Activated naive CD4-positive, alpha-beta T cell treated with anti-CD3 and anti-CD28 coated beads, Interleukin-2, amount 50 U/mL, for 24 hours (primary cell): ENCODE measurements at regions not wholly inside any gene's neighbourhood (a gene's known extent, or its start where the extent isn't known, plus 50 kb on each side); places are given as distances from the start of the nearest gene placed in this dataset.
"Not testable (repeated sequence)": the region's sequence is repeated elsewhere in the genome, so short reads cannot be mapped to it uniquely, and the experiment has no call there.

Source experiments
- H3K27ac Mint-ChIP-seq: one replicate; pipeline ENCODE4 v1.8.0; 2021; ENCODE audit warnings: mild to moderate bottlenecking, mixed read lengths
- H3K27me3 Mint-ChIP-seq: one replicate; pipeline ENCODE4 v1.8.0; 2021; ENCODE audit warnings: mixed read lengths
- H3K36me3 Mint-ChIP-seq: one replicate; pipeline ENCODE4 v1.8.0; 2021; ENCODE audit warnings: mixed read lengths
- H3K4me1 Mint-ChIP-seq: one replicate; pipeline ENCODE4 v1.8.0; 2021; ENCODE audit warnings: mixed read lengths
- H3K4me3 Mint-ChIP-seq: one replicate; pipeline ENCODE4 v1.8.0; 2021; ENCODE audit warnings: mild to moderate bottlenecking, mixed read lengths
- H3K9me3 Mint-ChIP-seq: one replicate; pipeline ENCODE4 v1.8.0; 2021; ENCODE audit warnings: mixed read lengths

DNA sequence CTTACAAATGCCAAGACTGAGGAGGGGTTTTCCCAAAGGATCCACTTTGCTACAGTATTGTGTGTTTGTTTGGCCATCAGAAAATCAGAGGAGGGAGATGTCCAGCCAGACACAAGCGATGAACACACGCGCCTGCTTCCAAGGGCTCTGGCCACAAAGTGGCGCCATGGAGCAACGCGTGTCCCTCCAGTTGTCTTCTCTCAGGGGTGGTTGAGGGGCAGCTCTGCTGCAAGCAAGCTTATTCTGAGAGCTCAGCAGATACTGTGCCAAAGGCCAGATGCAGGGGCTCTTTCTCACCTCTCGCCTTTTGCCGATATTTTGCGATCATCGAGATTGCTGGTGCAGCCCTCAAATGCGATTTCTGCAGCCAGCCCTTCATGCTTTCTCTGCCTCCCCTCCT lies 88.9 kb upstream of the OSBPL11 start:
- Mint-ChIP-seq H3K27ac (no peak overlapping the region), H3K9me3 (no peaks in the 10 kb centered on the region), H3K36me3 (no peaks in the 10 kb centered on the region), H3K4me1 (no peaks in the 10 kb centered on the region), H3K27me3 (peaks cover 6% of the 10 kb centered on the region), H3K4me3 (no peak overlapping the region)

DNA sequence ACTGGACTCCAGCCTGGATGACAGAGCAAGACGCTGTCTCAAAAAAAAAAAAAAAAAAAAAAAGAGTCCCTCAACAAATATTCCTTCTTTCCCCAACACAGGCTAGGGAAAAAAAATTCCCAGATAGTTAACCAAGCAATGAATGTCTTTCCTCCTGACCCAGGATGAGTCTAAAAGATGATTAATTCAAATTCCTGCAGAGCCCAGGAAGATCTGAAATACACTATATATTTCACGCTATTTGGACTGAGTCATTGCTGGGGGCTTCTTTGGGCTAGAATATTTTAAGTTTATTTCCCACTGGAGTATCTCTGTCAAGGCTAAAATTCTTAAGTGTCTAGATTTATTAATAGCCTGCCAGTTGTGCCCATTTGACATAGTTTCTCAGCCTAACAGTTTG lies 90.4 kb upstream of the OSBPL11 start:
- H3K4me1 Mint-ChIP-seq, H3K4me3 Mint-ChIP-seq, H3K27me3 Mint-ChIP-seq, H3K36me3 Mint-ChIP-seq, H3K27ac Mint-ChIP-seq, H3K9me3 Mint-ChIP-seq: not testable (repeated sequence)

DNA sequence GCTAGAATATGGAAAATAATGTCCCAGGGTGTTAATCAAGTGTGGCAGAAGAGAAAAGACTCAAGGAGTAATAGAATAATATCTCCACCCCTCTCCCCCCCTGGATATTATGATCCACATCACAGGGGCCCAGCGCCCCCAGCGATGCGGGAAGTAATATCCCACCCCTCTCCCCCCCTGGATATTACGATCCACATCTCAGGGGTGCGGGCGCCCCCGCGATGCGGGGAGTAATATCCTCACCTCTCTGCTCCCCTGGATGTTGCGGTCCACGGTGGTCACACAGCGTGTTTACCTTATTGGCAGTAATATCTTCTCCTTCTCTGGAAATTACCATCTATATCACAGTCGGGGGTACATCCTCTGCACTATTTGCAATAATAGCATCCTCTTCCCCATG lies 97.1 kb upstream of the OSBPL11 start:
- Mint-ChIP-seq H3K36me3 (no peaks in the 10 kb centered on the region), H3K4me1 (no peaks in the 10 kb centered on the region), H3K9me3 (no peaks in the 10 kb centered on the region), H3K4me3 (no peak overlapping the region), H3K27me3 (peaks cover 6% of the 10 kb centered on the region), H3K27ac (no peak overlapping the region)

DNA sequence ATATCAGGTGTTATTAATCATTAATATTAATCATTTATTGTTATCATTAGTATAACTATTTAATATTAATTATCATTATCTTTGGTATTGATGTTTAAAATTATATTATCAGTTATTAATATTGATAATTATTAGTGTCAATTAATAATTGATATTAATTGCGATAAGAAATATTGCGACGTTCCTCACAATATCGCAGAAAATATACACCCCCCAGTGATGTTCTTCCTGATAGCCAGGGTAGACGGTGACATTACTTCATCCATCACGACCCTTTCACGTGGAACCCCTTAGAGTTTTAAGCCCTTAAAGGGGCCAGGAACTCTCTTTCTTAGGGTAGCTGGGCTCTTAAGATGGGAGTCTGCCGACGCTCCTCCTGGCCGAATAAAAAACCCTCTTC lies 98.6 kb upstream of the OSBPL11 start:
- H3K27ac Mint-ChIP-seq, result peak overlapping the region; percentile 62
- H3K27me3 Mint-ChIP-seq, result peaks cover 6% of the 10 kb centered on the region
- no peaks in the 10 kb centered on the region for H3K9me3 Mint-ChIP-seq
- H3K4me3 Mint-ChIP-seq, result no peak overlapping the region
- H3K4me1 Mint-ChIP-seq, result no peaks in the 10 kb centered on the region
- no peaks in the 10 kb centered on the region for H3K36me3 Mint-ChIP-seq

DNA sequence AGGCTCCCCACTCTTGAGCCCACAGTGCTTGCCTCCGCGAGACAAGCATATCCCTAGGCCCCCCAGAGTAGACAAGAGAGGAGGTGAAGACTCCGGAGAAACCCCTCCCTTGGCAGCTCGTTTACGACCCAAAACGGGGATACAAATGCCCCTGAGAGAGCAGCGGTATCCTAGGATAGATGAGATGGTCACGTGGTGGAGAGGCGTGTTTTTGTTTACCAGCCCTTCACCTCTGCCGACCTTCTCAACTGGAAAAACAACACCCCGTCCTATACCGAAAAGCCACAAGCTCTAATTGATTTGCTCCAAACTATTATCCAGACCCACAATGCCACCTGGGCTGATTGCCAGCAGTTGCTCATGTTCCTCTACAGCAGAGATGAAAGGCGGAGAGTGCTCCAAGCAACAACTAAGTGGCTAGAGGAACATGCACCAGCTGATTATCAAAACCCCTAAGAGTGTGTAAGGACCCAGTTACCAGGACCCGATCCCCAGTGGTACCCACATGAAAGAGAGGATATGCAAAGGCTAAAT lies 99.5 kb upstream of the OSBPL11 start:
- H3K9me3 Mint-ChIP-seq, result no peaks in the 10 kb centered on the region
- no peaks in the 10 kb centered on the region for H3K4me1 Mint-ChIP-seq
- no peaks in the 10 kb centered on the region for H3K36me3 Mint-ChIP-seq
- no peak overlapping the region for H3K4me3 Mint-ChIP-seq
- peaks cover 6% of the 10 kb centered on the region for H3K27me3 Mint-ChIP-seq
- H3K27ac Mint-ChIP-seq, result no peak overlapping the region

DNA sequence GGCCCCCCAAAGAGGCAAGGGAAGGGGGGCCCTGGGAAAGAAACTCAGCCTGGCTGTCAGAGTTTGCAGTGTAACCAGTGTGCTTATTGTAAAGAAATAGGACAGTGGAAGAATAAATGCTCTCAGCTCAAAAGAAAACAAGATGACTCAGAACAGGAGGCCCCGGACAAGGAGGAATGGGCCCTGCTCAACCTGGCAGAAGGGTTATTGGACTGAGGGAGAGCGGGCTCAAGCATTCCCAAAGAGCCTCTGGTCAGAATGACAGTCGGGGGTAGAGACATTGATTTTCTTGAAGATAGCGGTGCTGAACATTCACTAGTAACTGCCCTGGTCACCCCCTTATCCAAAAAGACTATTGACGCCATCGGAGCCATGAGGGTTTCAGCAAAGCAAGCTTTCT lies 100.4 kb upstream of the OSBPL11 start:
- Mint-ChIP-seq H3K4me1 (no peaks in the 10 kb centered on the region), H3K36me3 (no peaks in the 10 kb centered on the region), H3K27ac (no peak overlapping the region), H3K27me3 (peaks cover 6% of the 10 kb centered on the region), H3K9me3 (no peaks in the 10 kb centered on the region), H3K4me3 (no peak overlapping the region)

DNA sequence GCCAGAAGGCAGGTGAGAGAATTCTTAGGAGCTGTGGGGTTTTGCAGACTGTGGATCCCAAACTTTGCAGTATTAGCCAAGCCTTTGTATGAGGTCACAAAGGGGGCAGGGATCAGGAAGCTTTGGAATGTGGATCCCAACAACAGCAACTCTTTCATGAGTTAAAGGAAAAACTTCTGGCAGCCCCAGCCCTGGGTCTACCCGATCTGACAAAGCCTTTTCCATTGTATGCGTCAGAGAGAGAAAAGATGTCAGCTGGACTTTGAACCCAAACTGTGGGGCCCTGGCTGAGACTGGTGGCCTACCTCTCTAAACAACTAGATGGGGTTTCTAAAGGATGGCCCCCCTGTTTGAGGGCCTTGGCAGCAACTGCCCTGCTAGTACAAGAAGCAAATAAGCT lies 101.8 kb upstream of the OSBPL11 start:
- H3K4me1 Mint-ChIP-seq, H3K4me3 Mint-ChIP-seq, H3K36me3 Mint-ChIP-seq, H3K27ac Mint-ChIP-seq, H3K9me3 Mint-ChIP-seq, H3K27me3 Mint-ChIP-seq: not testable (repeated sequence)

DNA sequence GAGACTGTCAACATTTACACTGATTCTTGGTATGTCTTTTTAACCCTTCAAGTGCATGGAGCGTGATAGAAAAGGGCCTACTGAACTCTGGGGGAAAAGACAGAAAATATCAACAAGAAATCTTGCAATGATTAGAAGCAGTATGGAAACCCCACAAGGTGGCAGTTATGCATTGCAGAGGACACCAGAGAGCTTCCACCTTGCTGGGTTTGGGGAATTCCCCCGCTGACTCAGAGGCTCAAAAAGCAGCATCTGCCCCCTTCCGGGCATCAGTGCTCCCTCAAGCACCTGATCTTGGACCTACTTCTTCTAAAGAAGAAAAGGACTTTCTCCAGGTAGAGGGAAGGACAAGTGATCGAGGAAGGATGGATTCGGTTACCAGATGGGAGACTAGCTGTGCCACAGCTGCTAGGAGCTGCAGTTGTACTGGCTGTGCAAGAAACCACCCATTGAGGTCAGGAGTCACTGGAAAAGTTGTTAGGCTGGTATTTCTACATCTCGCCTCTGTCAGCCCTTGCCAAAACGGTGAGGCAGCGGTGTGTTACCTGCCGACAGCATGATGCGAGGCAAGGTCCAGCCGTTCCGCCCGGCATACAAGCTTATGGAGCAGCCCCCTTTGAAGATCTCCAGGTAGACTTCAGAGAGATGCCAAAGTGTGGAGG lies 102.8 kb upstream of the OSBPL11 start:
- H3K4me1 Mint-ChIP-seq, H3K27ac Mint-ChIP-seq, H3K9me3 Mint-ChIP-seq, H3K4me3 Mint-ChIP-seq, H3K36me3 Mint-ChIP-seq, H3K27me3 Mint-ChIP-seq: not testable (repeated sequence)

DNA sequence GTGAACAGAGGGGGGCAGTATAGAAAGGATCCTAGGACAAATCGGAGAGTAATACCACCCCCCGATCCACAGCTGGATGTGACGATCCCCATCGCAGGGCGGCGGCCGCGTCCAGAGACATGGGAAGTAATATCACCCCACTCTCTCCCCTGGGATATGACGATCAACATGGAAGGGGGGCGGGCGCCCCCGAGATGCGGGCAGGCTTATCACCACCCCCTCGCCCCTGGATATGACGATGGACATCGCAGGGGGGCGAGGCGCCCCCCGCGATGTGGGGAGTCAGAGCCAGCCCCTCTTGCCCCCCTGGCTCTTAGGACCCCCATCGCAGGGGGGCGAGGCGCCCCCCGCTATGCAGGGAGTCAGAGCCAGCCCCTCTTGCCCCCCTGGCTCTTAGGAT lies 120.4 kb upstream of the OSBPL11 start:
- Mint-ChIP-seq H3K4me3 (no peak overlapping the region), H3K27ac (no peak overlapping the region), H3K9me3 (no peaks in the 10 kb centered on the region), H3K27me3 (no peaks in the 10 kb centered on the region), H3K4me1 (no peaks in the 10 kb centered on the region), H3K36me3 (no peaks in the 10 kb centered on the region)

DNA sequence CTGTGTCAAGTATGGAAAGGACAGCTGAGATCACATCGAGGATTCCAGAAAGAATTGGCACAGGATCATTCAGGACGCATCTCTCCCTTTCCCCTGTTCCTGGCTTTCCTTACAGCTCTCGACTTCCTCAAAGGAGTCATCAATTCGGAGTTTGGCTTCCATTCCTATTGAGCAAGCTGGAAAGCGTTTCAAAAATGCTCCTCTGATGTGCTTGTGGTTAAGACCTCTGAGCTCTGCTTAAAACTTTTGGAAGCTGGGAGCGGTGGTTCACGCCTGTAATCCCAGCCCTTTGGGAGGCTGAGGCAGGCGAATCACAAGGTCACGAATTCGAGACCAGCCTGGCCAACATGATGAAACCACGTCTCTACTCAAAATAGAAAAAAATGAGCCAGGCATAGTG lies 136.9 kb upstream of the OSBPL11 start:
- H3K27me3 Mint-ChIP-seq, H3K9me3 Mint-ChIP-seq, H3K4me1 Mint-ChIP-seq, H3K27ac Mint-ChIP-seq, H3K36me3 Mint-ChIP-seq, H3K4me3 Mint-ChIP-seq: not testable (repeated sequence)

DNA sequence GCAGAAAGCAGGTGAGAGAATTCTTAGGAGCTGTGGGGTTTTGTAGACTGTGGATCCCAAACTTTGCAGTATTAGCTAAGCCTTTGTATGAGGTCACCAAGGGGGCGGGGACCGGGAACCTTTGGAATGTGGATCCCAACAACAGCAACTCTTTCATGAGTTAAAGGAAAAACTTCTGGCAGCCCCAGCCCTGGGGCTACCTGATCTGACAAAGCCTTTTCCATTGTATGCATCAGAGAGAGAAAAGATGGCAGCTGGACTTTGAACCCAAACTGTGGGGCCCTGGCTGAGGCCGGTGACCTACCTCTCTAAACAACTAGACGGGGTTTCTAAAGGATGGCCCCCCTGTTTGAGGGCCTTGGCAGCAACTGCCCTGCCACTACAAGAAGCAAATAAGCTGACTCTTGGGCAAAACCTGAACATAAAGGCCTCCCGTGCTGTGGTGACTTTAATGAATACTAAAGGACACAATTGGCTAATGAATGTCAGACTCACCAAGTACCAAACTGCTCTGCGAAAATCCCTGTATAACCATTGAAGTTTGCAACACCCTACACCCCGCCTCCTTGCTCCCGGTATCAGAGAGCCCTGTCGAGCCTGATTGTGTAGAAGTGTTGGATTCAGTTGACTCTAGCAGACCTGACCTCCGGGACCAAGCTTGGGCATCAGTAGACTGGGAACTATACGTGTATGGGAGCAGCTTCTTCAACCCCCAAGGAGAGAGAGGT lies 146.9 kb upstream of the OSBPL11 start:
- H3K27me3 Mint-ChIP-seq, H3K36me3 Mint-ChIP-seq, H3K9me3 Mint-ChIP-seq, H3K4me3 Mint-ChIP-seq, H3K4me1 Mint-ChIP-seq, H3K27ac Mint-ChIP-seq: not testable (repeated sequence)

DNA sequence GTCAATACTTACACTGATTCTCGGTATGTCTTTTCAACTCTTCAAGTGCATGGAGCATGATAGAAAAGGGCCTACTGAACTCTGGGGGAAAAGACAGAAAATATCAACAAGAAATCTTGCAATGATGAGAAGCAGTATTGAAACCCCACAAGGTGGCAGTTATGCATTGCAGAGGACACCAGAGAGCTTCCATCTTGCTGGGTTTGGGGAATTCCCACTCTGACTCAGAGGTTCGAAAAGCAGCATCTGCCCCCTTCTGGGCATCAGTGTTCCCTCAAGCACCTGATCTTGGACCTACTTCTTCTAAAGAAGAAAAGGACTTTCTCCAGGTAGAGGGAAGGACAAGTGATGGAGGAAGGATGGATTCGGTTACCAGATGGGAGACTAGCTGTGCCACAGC lies 147.5 kb upstream of the OSBPL11 start:
- H3K27me3 Mint-ChIP-seq, H3K9me3 Mint-ChIP-seq, H3K27ac Mint-ChIP-seq, H3K4me1 Mint-ChIP-seq, H3K36me3 Mint-ChIP-seq, H3K4me3 Mint-ChIP-seq: not testable (repeated sequence)

DNA sequence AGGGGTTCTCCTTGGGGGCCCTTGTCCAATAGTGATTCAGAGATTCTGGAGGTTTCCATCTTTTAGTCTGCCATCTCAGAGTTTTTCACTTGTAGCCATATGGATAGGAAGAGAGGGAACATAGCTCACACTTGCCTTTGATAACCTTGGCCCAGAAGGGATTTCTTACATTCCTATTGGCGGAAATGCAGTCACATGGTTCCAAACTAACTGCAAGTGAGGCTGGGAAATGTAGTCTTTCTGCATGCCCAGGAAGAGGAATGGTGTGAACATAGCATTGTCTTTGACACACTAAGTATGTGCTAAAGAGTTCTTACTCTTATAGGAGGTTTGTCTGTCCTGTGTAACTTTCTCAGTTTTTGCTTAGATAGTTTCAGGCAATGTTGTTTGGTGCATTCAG lies 161.8 kb upstream of the OSBPL11 start:
- not testable (repeated sequence) for H3K4me3 Mint-ChIP-seq, H3K4me1 Mint-ChIP-seq, H3K36me3 Mint-ChIP-seq, H3K27me3 Mint-ChIP-seq, H3K9me3 Mint-ChIP-seq, H3K27ac Mint-ChIP-seq

DNA sequence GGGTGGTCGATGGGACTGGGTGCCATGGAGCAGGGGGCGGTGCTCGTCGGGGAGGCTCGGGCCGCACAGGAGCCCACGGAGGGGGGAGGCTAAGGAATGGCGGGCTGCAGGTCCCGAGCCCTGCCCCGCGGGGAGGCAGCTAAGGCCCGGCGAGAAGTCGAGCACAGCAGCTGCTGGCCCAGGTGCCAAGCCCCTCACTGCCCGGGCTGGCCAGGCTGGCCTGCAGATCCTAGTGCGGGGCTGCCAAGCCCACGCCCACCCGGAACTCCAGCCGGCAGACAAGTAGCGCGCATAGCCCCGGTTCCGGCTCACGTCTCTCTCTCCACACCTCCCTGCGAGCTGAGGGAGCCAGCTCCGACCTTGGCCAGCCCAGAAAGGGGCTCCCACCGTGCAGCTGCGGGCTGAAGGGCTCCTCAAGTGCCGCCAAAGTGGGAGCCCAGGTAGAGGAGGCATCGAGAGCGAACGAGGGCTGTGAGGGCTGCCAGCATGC lies 163.4 kb upstream of the OSBPL11 start:
- H3K27me3 Mint-ChIP-seq, H3K9me3 Mint-ChIP-seq, H3K36me3 Mint-ChIP-seq, H3K4me1 Mint-ChIP-seq, H3K4me3 Mint-ChIP-seq, H3K27ac Mint-ChIP-seq: not testable (repeated sequence)

DNA sequence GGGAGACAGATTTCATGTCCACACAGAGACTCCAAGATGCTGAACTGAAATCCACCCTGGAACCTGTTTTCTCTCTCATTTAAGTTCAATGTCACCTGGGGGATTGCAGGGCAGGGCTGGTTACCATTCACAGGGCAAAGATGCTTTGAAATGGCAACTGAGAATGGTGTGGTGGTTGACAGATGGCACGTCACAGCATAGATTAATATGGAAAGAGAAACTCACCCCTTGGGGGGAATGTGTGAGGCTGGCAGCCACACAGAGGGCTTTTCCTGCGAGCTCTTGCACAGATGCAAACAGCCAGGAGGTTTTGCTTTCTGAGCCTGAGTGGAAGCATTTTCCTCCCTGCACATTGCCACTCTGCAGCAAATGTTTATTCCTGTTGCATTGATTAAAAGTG lies 167.3 kb upstream of the OSBPL11 start:
- H3K27me3 Mint-ChIP-seq, result peaks cover 14% of the 10 kb centered on the region
- not testable (repeated sequence) for H3K4me3 Mint-ChIP-seq, H3K27ac Mint-ChIP-seq, H3K9me3 Mint-ChIP-seq, H3K4me1 Mint-ChIP-seq, H3K36me3 Mint-ChIP-seq

DNA sequence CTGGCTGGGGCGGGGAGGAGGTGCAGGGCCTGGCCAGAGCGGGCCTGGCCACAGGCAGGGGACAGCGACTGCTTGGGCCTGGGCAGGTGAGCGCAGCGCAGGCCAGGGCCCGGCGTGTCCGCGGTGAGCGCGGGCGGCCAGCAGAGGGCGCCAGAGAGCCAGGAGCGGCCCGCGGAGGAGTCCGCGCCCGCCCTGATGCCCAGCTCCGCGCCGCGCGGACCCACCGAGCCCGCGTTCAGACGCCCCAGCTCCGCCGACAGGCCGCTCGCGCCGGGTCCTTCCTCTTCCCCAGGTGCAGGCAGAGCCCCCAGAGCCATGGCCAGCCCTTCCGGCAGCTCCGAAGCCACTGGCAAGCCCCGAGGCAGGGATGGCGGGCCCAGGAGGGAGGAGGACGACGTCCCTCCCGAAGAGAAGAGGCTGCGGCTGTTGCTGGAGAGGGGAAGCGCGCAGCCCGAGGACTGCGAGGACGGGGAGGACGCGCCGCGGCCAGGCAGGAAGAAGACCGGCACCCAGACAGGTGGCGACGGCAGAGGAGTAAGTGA lies 171.1 kb upstream of the OSBPL11 start:
- Mint-ChIP-seq H3K27me3 (peaks cover 12% of the 10 kb centered on the region), H3K4me3 (peak overlapping the region; percentile 71)
- not testable (repeated sequence) for H3K4me1 Mint-ChIP-seq, H3K36me3 Mint-ChIP-seq, H3K9me3 Mint-ChIP-seq, H3K27ac Mint-ChIP-seq

DNA sequence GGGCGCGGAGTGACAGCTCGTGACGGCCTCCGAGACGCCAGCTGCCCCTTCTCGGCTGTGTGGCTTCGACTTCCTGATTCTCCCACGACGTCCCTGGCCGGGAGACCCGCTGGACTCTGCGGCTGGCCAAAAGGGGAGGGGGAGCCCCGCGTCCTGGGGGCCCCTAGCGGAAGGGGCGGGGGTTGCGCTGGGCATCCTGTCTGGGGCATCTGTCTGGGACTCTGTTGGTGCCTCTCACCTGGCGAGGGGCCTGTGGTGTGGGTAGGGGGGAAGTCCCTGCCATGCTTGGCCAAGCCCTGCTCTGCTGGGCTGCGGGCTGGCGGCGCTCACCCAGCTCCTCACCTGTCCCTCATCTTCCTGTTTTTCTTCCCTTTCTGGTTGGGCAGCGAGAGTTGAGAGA lies 171.6 kb upstream of the OSBPL11 start:
- H3K4me3 Mint-ChIP-seq, result peak overlapping the region; percentile 79
- not testable (repeated sequence) for H3K9me3 Mint-ChIP-seq, H3K36me3 Mint-ChIP-seq, H3K4me1 Mint-ChIP-seq, H3K27ac Mint-ChIP-seq
- peaks cover 12% of the 10 kb centered on the region for H3K27me3 Mint-ChIP-seq
